ENCODE measurements at regions not wholly inside any gene's neighbourhood (a gene's known extent, or its start where the extent isn't known, plus 50 kb on each side); places are given as distances from the start of the nearest gene placed in this dataset.
"Not testable (repeated sequence)": the region's sequence is repeated elsewhere in the genome, so short reads cannot be mapped to it uniquely, and the experiment has no call there.

DNA sequence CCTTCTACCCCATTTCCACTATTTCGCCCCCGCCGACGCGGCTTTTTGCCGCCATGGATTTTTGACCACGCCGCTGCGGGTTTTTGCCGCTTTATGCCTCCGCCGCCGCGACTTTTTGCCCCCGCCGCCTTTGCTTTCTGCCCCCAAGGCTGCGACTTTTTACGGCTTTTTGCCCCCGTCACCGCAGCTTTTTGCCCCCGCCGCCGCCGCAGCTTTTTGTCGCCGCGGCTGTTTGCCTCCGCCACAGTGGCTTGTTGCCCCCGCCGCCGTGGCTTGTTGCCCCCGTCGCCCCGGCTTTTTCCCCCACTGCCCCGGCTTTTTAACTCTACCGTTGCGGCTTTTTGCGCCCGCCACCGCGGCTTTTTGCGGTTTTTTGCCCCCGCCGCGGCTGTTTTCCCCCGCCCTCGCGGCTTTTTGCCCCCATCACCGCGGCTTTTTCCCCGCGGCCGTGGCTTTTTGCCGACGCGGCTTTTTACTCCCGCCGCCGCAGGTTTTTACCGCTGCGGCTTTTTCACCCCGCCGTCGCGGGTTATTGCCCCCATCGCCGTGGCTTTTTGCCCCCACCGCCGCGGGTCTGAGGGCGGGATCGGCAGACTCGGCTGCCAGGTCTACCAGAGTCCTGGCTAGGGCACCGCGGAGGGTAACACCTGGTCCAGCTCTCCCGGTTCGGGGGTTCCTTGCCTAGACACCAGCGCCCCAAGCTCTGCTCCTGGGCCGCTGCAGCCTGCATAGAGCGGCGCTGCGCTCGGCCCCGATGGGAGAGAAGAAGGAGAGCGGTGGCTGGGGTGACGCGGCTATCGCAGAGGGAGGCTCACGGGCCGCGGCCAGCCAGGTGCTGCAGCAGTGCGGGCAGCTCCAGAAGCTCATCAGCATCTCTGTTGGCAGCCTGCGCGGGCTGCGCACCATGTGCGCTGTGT, 562.7 kb upstream of the WSB1 start:
- DNase-seq: no peak

DNA sequence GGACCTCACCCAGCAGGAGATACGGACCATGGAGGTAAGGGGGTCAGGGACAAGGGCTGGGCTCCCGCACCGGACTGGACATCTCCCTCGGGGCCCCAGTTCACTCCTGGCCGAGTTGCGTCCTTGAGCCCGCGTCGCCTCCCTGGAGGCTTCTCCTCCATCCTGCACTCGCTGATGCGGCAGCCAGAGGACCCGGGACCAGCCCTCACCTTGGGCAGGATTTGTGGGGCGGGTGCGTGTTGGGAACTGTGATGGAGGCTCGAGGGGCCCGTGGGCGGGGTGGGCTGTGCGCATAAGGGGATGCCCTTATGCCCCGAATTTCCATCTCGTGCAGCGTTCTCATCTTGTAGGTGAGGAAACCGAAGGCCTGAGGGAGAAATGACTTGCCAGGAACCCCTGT, 562.0 kb upstream of the WSB1 start:
- DNase-seq: not testable (repeated sequence)

DNA sequence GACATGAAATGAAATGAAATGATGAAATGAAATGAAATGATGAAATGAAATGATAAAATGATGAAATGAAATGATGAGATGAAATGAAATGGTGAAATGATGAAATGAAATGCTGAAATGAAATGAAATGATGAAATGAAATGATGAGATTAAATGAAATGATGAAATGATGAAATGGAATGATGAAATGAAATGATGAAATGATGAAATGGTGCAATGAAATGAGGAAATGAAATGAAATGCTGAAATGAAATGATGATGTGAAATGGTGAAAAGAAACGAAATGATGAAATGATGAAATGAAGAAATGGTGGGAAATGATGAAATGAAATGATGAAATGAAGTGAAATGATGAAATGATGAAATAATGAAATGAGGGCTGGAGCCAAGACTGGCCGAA, 559.1 kb upstream of the WSB1 start:
- not testable (repeated sequence) for DNase-seq

DNA sequence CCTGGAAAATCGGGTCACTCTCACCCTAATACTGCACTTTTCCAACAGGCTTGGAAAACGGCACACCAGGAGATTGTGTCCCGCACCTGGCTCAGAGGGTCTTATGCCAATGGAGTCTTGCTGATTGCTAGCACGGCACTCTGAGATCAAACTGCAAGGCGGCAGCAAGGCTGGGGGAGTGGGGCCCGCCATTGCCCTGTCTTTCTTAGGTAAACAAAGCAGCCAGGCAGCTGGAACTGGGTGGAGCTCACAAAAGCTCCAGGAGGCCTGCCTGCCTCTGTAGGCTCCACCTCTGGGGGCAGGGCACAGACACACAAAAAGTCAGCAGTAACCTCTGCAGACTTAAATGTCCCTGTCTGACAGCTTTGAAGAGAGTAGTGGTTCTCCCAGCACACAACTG, 557.9 kb upstream of the WSB1 start:
- not testable (repeated sequence) for DNase-seq

DNA sequence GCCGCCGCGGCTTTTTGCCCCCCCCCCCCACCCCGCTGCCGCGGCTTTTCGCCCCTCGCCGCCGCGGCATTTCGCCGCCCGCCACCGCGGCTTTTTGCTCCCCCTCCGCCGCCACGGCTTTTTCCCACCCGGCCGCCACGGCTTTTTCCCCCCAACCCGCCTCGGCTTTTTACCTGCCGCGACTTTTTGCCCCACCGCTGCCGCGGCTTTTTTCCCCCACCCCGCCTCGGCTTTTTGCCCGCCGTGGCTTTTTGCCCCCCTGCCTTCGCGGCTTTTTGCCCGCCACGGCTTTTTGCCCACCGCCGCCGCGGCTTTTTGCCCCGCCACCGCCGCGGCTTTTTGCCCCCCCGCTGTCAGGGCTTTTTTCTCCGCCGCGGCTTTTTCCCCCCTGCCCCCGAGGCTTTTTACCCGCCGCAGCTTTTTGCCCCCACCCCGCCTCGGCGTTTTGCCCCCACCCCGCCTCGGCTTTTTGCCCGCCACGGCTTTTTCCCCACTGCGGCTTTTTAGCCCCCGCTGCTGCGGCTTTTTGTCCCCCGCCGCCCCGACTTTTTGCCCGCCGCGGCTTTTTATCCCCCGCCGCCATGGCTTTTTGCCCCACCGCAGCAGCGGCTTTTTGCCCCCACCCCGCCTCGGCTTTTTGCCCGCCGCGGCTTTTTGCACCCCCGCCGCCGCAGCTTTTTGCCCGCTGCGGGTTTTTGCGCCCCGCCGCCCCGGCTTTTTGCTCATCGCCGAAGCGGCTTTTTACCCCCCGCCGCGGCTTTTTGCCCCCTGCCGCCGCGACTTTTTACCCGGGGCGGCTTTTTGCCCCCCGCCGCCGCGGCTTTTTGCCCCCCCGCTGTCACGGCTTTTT, 527.8 kb upstream of the WSB1 start:
- DNase-seq: no peak

DNA sequence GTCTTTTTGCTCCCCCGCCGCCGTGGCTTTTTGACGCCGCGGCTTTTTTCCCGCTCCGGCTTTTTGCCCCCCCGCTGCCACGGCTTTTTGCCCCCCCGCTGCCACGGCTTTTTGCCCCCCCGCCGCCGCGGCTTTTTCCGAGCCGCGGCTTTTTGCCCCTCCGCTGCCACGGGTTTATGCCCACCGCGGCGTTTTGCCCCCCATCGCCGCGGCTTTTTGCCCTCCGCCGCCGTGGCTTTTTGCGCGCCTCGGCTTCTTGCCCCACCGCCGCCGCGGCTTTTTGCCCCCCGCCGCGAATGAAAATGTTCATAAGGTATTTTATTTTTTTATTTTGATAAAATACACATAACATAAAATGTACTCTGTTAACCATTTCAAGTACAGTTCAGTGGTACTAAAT, 527.2 kb upstream of the WSB1 start:
- DNase-seq: no peak

DNA sequence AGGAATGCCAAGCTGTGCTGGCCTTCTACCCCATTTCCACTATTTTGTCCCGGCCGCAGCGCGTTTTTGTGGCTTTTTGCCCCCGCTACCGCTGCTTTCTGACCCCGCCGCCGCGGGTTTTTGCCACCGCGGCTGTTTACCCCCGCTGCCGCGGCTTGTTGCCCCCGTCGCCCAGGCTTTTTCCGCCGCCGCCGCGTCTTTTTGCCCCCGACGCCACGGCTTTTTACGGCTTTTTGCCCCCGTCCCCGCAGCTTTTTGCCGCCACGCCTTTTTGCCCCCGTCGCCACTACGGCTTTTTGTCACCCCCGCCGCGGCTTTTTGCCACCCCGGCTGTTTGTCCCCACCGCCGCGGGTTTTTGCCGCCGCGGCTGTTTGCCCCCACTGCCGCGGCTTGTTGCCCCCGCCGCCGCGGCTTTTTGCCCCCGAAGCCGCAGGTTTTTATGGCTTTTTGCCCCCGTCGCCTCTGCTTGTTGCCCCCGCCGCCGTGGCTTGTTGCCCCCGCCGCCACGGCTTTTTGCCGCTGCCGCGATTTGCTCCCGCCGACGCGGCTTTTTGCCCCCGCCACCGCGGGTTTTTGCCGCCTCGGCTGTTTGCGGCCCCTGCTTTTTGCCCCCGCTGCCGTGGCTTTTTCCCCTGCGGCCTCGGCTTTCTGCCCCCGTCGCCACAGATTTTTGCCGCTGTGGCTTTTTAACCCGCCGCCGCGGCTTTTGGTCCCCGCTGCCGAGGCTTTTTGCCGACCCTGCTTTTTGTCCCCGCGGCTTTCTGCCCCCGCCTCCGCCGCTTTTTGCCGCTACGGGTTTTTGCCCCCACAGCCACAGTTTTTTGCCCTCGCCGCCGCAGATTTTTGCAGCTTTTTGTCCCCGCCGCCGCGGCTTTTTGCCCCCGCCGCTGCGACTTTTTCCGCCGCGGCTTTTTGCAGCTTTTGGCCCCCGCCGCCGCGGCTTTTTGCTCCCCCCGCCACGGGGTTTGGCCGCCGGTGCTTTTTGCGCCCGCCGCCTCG, 520.4 kb upstream of the WSB1 start:
- no peak for DNase-seq

DNA sequence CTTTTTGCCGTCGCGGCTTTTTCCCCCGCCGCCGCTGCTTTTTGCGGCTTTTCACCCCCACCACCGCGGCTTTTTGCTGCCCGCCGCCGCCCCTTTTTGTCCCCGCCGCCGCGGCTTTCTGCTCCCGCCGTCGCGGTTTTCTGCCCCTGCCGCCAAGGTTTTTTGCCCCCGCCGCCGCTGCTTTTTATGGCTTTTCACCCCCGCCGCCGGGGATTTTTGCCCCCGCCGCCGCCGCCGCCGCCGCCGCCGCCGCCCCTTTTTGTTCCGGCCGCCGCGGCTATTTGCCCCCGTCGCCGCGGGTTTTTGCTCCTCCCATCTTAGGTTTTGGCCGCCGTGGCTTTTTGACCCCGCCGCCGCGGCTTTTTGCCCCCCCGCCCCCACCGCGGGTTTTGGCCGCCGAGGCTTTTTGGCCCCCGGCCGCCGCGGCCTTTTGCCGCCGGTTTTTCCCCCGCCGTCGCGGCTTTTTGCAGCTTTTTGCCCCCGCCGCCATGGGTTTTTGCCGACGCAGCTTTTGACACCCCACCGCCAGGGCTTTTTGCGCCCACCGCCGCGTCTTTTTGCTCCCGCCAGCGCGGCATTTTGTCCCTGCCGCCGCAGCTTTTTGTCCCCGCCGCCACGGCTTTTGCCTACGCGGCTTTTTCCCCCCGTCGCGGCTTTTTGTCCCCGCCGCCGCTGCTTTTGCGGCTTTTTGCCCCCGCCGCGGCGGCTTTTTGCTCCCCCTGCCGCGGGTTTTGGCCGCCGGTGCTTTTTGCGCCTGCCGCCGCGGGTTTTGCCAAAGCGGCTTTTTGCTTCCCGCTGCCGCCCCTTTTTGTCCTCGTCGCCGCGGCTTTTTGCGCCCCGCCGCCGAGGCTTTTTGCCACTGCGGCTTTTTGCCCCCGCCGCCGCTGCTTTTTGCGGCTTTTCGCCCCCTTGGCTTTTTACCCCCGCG, 519.4 kb upstream of the WSB1 start:
- no peak for DNase-seq

DNA sequence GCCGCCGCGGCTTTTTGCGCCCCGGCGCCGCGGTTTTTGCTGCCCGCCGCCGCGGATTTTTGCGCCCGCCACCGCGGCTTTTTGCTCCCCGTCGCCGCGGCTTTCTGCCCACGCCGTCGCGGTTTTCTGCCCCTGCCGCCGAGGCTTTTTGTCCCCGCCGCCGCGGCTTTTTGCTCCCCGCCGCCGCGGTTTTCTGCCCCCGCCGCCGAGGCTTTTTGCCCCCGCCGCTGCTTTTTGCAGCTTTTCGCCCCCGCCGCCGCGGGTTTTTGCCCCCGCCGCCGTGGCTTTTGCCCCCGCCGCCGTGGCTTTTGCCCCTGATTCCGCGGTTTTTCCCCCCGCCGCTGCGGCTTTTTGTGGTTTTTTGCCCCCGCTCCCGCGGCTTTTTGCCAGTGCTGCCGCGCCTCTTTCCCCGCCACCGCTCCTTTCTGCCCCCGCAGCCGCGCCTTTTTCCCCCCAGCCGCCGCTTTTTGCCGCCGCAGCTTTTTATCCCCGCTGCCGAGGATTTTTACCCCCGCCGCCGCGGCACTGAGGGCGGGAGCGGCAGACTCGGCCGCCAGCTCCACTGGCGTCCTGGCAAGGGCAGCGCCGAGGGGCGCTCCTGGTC, 518.6 kb upstream of the WSB1 start:
- no peak for DNase-seq

DNA sequence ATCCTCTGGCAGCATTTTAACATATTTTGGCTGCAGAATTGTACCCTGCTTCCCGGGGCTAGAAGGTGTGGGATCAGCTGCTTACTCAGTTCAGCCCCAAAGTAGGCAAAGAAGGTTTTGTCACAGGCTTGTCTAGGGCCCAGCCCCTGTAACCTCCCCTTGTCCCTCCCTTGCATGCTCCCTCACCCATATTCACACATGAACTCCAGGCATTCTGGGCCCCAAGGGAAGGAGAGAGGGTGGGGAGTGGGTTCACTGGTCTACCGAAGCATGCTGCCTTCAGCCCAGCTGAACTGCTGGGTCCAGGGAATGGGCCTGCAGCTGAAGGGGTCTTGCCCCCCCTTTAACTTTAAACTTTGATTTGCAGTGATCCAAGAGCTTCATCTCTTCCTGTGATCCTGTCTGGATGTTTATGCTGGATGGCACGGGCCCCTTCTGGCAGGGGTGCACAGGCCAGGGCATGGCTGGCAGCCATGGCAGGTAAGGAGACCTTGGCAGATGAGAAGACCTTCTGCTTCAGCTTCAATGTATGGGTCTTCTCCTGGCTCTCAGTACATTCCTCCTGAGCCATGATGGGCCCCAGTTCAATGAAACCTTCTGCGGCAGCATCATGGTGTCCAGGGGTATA, 513.6 kb upstream of the WSB1 start:
- not testable (repeated sequence) for DNase-seq

DNA sequence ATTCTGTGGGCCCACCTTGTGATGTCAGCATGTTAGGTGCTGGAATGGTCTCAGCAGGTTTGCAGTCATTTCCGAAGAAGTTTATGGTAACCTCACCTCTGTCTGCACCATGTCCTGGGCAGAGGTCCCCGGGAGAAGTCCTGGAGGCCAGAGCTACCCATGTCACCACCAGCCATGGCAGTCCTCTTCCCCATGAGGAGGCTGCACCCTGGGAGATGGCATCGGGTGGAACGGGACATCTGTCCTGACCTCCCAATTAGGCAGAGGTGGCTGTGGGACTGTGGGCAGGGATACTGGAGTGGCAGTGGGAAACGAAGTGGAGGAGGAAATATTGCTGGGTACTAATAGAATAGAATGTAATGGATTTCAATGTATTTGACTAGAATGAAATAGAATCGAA, 511.8 kb upstream of the WSB1 start:
- no peak for DNase-seq

DNA sequence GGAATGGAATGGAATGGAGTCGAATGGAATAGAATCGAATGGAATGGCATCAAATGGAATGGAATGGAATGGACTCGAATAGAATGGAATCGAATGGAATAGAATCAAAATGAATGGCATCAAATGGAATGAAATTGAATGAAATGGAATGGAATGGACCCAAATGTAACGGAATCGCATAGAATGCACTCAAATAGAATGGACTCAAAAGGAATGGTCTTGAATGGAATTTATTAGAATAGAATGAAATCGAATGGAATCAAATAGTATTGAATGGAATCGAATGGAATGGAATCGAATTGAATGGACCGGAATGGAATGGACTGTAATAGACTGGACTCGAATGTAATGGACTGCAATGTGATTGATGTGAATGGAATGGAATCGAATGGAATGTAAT, 501.4 kb upstream of the WSB1 start:
- peak; percentile 2 for DNase-seq

DNA sequence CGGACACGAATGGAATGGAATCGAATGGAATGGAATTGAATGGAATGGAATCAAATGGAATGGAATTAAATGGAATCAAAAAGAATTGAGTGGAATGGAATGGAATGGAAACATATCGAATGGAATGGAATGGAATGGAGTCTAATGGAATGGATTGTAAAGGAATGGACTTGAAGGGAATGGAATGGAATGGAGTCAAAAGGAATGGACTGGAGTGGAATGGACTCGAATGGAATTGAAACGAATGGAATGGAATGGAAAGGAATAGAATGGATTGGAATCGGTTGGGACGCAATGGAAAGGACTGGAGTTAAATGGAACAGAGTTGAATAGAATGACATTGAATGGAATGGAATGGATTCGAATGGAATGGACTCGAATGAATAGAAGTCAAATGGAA, 486.9 kb upstream of the WSB1 start:
- DNase-seq: no peak

DNA sequence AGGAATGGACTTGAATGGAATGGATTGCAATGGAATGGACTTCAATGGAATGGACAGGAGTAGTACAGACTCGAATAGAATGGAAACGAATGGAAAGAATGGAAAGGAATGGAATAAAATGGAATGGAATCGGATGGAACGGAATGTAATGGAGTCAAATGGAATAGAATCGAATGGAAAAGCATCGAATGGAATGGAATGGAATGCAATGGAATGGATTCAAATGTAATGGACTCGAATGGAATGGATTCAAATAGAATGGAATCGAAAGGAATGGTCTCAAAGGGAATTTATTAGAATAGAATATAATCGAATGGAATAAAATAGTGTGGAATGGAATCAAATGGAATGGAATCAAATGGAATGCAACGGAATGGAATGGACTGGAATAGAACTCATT, 484.9 kb upstream of the WSB1 start:
- DNase-seq: no peak

DNA sequence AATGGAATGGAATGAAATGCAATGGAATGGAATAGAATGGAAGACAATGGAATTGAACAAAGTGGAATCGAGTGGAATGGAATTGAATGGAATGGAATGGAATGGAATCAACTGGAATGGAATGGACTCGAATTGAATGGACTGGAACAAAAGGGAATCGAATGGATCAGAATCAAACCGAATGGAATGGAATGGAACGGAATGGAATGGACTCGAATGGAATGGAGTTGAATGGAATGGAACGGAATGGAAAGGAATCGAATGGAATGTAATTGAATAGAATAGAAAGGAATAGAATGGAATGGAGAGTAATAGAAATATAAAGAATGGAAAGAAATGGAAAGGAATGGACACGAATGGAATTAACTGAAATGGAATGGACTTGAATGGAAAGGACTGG, 475.2 kb upstream of the WSB1 start:
- DNase-seq: peak; percentile 4

Data from EL (cell line).